HFF-Myc (cell line): ENCODE measurements at regions not wholly inside any gene's neighbourhood (a gene's known extent, or its start where the extent isn't known, plus 50 kb on each side); places are given as distances from the start of the nearest gene placed in this dataset.

Experiments used
- DNase-seq: peaks from one replicate; pipeline ENCODE4 v3.0.0-alpha.2; 2011; ENCODE audit warnings: low read depth; ENCODE audit errors: extremely low read depth
- H3K4me3 ChIP-seq: replicated peaks from 2 replicates; pipeline ENCODE4 v1.5.1; 2011; ENCODE audit warnings: low read depth, mild to moderate bottlenecking, control low read depth, low read length
- TF ChIP-seq, protein P1 (sequence below): IDR thresholded peaks from 2 replicates; pipeline ENCODE4 v1.5.1; 2012; ENCODE audit warnings: mild to moderate bottlenecking, low read depth, low read length, control low read depth; ENCODE audit errors: missing control alignments

- TF ChIP-seq, protein P1, sequence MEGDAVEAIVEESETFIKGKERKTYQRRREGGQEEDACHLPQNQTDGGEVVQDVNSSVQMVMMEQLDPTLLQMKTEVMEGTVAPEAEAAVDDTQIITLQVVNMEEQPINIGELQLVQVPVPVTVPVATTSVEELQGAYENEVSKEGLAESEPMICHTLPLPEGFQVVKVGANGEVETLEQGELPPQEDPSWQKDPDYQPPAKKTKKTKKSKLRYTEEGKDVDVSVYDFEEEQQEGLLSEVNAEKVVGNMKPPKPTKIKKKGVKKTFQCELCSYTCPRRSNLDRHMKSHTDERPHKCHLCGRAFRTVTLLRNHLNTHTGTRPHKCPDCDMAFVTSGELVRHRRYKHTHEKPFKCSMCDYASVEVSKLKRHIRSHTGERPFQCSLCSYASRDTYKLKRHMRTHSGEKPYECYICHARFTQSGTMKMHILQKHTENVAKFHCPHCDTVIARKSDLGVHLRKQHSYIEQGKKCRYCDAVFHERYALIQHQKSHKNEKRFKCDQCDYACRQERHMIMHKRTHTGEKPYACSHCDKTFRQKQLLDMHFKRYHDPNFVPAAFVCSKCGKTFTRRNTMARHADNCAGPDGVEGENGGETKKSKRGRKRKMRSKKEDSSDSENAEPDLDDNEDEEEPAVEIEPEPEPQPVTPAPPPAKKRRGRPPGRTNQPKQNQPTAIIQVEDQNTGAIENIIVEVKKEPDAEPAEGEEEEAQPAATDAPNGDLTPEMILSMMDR: no peak
- no peak overlapping the region for H3K4me3 ChIP-seq
- DNase-seq: no peak
These were observed 1011.3 kb upstream of the NR2F2 start for GRCh38 chr15:95319242-95319641.

DNA sequence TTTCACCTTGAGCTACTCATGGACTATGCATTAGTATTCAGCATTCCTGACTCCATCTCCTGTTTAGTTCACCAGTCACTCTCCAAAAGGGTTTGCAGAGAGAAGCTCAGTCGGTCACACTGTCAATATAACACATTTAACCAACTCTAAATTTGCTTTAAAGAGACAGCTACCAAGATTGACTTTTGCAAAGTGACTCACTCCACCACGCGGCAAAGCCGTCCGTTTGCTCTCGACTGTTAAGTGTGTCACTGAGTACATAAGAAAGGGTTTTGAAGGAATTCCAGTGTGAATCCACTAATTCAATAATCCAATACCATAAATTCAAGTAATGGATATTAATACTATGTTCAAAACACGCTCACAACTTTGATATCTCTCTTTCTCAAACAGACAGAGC is 1006.7 kb upstream of the NR2F2 start:
- TF ChIP-seq, protein P1: no peak
- no peak for DNase-seq
- no peak overlapping the region for H3K4me3 ChIP-seq

GRCh38 chr15:95324656-95325055 is 1005.8 kb upstream of the NR2F2 start:
- TF ChIP-seq, protein P1: no peak
- no peak overlapping the region for H3K4me3 ChIP-seq
- DNase-seq: no peak

GRCh38 chr15:95325763-95326404 is 1004.6 kb upstream of the NR2F2 start:
- TF ChIP-seq, protein P1: no peak
- no peak overlapping the region for H3K4me3 ChIP-seq
- no peak for DNase-seq

DNA sequence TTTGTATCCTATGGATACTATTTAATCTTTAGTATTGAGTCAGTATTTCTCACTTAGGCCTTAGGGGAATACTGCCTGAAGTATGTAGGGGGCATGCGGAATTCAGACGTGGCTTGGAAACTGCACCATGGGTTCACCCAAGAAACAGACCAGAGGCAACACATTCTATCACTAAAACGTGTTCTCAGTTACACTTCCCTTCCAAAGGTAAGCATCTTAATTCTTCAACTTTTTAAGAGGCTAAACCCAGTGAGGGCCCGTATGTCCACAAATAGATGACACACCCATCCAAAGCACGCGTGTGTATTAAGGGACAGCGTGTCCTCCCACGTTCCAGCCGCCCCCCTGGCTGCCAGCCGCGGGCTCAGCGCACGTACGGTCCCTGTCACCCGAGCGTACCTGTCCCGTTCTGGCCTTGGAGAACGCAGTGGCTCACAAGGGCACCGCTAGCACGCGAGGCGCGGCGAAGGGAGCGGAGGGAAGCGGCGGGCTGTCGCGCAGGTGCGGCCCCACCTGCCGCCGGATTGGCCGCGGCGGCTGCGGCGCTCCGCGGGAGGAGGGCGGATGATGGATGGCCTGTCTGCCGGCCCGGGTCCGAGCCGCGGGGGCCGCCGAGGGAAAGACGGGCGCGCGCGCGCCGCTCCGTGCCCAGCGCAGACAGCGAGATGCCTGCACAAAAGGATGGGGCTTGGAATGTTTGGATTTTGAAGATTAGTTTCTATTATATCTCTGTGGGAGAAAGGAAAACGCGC is 1003.9 kb upstream of the NR2F2 start:
- H3K4me3 ChIP-seq: peak overlapping the region; percentile 38
- TF ChIP-seq, protein P1: no peak

GRCh38 chr15:95327183-95327525 is 1003.3 kb upstream of the NR2F2 start:
- TF ChIP-seq, protein P1: no peak
- H3K4me3 ChIP-seq: peak overlapping the region; percentile 38
- DNase-seq: no peak

More for the DNA sequence above, 1003.9 kb upstream of the NR2F2 start:
- no peak for DNase-seq
